Right lobe of liver (tissue), 6 donors: ENCODE measurements at regions not wholly inside any gene's neighbourhood (a gene's known extent, or its start where the extent isn't known, plus 50 kb on each side); places are given as distances from the start of the nearest gene placed in this dataset.

Experiments
- ATAC-seq, 4 donors: fragments of 200-7000 bp; cut with Tn5 transposase; one replicate each; pipeline ENCODE4 v1.9.1; 2020; ENCODE audit warnings: mild to moderate bottlenecking in 4 of 4, moderate library complexity in 4 of 4
- DNase-seq, 3 donors: peaks; one replicate each; pipeline ENCODE4 v3.0.0-alpha.2; 2020
- H3K27ac ChIP-seq, 3 donors: fragments of 200-600 bp; one replicate each; pipeline ENCODE4 v1.8.0; 2022
- H3K27me3 ChIP-seq, 2 donors: fragments of 200-600 bp; one replicate each; pipeline ENCODE4 v1.8.0; 2022
- H3K36me3 ChIP-seq, 4 donors: fragments of 200-600 bp; sonication (generic) in 1 of 4; one replicate each; pipeline versions ENCODE4 v1.5.1 to v1.8.0; 2017 to 2022; ENCODE audit warnings: control low read depth in 1 of 4
- H3K4me1 ChIP-seq, 4 donors: fragments of 200-600 bp; sonication (generic) in 1 of 4; one replicate each; pipeline versions ENCODE4 v1.5.1 to v1.8.0; 2017 to 2022; ENCODE audit warnings: control low read depth in 1 of 4
- H3K4me3 ChIP-seq, 3 donors: fragments of 200-600 bp; one replicate each; pipeline ENCODE4 v1.8.0; 2022
- H3K9me3 ChIP-seq, 4 donors: fragments of 200-600 bp; sonication (generic) in 1 of 4; one replicate each; pipeline versions ENCODE4 v1.5.1 to v1.8.0; 2017 to 2022; ENCODE audit warnings: control low read depth in 1 of 4
- CTCF ChIP-seq, 4 donors: fragments of 200-600 bp in 3 of 4; fragments of 450-650 bp in 1 of 4; IDR thresholded peaks; one replicate each; pipeline versions ENCODE4 v1.5.1 to v1.8.0; 2016 to 2022; ENCODE audit warnings: antibody characterized with exemption in 4 of 4, mild to moderate bottlenecking in 2 of 4
- POLR2A ChIP-seq: fragments of 450-650 bp; IDR thresholded peaks from one replicate; pipeline ENCODE4 v1.6.1; 2017; ENCODE audit warnings: antibody characterized with exemption, mild to moderate bottlenecking
- WGBS: methylation state at CpG from one replicate; pipeline ENCODE4 v1.1.6; 2018; ENCODE audit warnings: low coverage, low lambda C conversion rate; ENCODE audit not compliant: insufficient coverage; ENCODE audit errors: missing lambda C conversion rate; 5-methylcytosine and 5-hydroxymethylcytosine counted together
- intact Hi-C, 2 donors: fragments of 100-400 bp; cut with DNase I; formaldehyde crosslinking; loops; one replicate each; pipeline versions ENCODE4 v1.11.2 to v1.14.1; 2022
- donor health status: DM: no; HTN: yes; CAD: no.
- donor health status: DM: no; HTN: no; CAD: no.
- donor health status: DM: no; HTN: no; CAD: no.
- donor health status: DM: no; HTN: yes; CAD: no.
- donor health status: DM: no; HTN: yes; CAD: no.

DNA sequence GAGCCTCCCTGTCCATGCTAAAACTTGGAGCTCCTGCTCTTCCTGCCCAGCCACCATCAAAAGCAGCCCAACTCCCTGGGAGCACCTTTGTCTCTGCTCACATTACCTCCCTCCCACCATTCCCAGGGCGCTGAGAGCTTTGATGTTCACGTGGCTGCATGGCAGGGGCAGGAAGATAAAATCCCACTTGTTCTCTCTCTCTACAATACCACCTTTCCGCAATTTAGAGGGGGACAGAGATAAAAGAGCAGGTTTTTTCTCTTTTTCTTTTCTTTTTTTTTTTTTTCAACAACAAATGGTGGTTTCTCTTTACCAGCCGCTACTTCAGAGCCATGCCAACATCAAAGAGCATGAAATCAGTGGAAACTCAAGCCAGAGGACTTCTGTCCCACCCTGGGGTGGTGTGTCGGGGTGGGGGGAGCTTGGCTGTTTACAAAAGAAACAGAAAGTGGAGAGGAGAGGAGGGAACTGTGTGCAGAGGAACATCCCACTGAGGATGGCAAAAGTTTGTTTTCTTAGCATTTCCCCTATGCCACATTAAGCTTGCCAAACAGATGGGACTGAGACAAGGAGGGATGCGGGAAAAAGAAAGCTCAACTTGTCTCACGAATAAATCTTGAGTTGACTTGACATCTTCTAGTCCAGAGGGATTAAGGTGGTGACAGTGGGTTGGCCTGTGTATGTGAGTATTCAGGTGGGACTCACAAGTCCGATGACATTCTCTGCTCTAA lies 103.7 kb upstream of the NUDT4 start:
- TF ChIP-seq POLR2A (no peak), CTCF (IDR thresholded peaks at IDR 0.05) (no peak)
- Histone ChIP-seq H3K36me3 (no peaks in the 10 kb centered on the region), H3K27ac (no peak overlapping the region), H3K4me1 (no peaks in the 10 kb centered on the region), H3K4me3 (no peak overlapping the region), H3K9me3 (no peaks in the 10 kb centered on the region), H3K27me3 (no peaks in the 10 kb centered on the region)
- WGBS = 47% methylated on average over 7 of the region's 8 CpGs
- intact Hi-C loops = no loop called here
- DNase-seq (no peak), ATAC-seq (no peak)

DNA sequence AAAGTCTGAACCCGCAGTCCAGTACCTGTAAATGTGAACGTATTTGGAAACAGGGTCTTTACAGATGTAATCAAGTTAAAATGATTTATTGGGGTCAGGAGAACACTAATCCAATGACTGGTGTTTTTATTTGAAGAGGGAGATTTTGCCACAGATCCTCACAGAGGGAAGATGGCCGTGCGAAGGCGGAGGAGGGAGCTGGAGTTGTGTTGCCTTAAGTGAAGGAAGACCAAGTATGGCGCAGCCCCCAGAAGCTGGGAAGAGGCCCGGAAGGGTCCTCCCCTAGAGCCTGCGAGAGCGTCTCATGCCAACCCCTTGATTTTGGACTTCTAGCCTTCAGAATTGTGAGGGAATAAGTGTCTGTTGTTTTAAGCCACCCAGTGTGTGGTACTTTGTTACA lies 102.8 kb upstream of the NUDT4 start:
- Histone ChIP-seq H3K27me3 (no peaks in the 10 kb centered on the region), H3K4me1 (no peaks in the 10 kb centered on the region), H3K4me3 (no peak overlapping the region), H3K9me3 (no peaks in the 10 kb centered on the region), H3K27ac (no peak overlapping the region), H3K36me3 (no peaks in the 10 kb centered on the region)
- no peak for ATAC-seq
- no peak for TF ChIP-seq POLR2A
- TF ChIP-seq CTCF (IDR thresholded peaks at IDR 0.05) = no peak
- WGBS = 89% methylated on average over 4 of the region's 9 CpGs
- intact Hi-C loops = no loop called here
- DNase-seq = no peak

- WGBS = 82% methylated on average over 2 of the region's 7 CpGs
Measured at GRCh38 chr12:93275589-93275988, 102.1 kb upstream of the NUDT4 start.

GRCh38 chr12:93279565-93280412 lies 97.9 kb upstream of the NUDT4 start:
- Histone ChIP-seq H3K4me3 (no peak overlapping the region), H3K4me1 (no peaks in the 10 kb centered on the region), H3K27me3 (no peaks in the 10 kb centered on the region), H3K27ac (no peak overlapping the region), H3K36me3 (no peaks in the 10 kb centered on the region), H3K9me3 (no peaks in the 10 kb centered on the region)
- ATAC-seq (no peak), DNase-seq (no peak)
- TF ChIP-seq CTCF (IDR thresholded peaks at IDR 0.05) (no peak), POLR2A (no peak)
- 40% methylated on average over 1 of the region's 2 CpGs for WGBS
- intact Hi-C loops = no loop called here

More at GRCh38 chr12:93275589-93275988, 102.1 kb upstream of the NUDT4 start:
- Histone ChIP-seq H3K36me3 (no peaks in the 10 kb centered on the region), H3K4me3 (no peak overlapping the region), H3K9me3 (no peaks in the 10 kb centered on the region), H3K4me1 (no peaks in the 10 kb centered on the region), H3K27me3 (no peaks in the 10 kb centered on the region), H3K27ac (no peak overlapping the region)
- no peak for DNase-seq
- no peak for TF ChIP-seq POLR2A
- no peak for TF ChIP-seq CTCF (IDR thresholded peaks at IDR 0.05)
- ATAC-seq = no peak
- intact Hi-C loops = no loop called here
